Activated CD8-positive, alpha-beta T cell treated with anti-CD3 and anti-CD28 coated beads for 36 hours (primary cell): ENCODE measurements at regions not wholly inside any gene's neighbourhood (a gene's known extent, or its start where the extent isn't known, plus 50 kb on each side); places are given as distances from the start of the nearest gene placed in this dataset.

ENCODE experiments used
- ATAC-seq: fragments of 200-7000 bp; cut with Tn5 transposase; one replicate; pipeline ENCODE4 v1.10.0; 2021; ENCODE audit warnings: mild to moderate bottlenecking, moderate library complexity
- CTCF ChIA-PET: fragments of 350-600 bp; sonication (Branson Sonifier 250); formaldehyde crosslinking; loops from one replicate; lab custom pipeline; 2021; ENCODE audit warnings: antibody characterized with exemption; lab: Charles Lee
- POLR2A ChIA-PET: fragments of 350-600 bp; sonication (Branson Sonifier 250); formaldehyde crosslinking; loops from one replicate; lab custom pipeline; 2021; ENCODE audit warnings: antibody characterized with exemption; lab: Charles Lee
- DNase-seq: peaks from one replicate; pipeline ENCODE4 v3.0.0-alpha.2; 2020
- H3K27ac Mint-ChIP-seq: one replicate; pipeline ENCODE4 v1.8.0; 2021; ENCODE audit warnings: mild to moderate bottlenecking, mixed read lengths
- H3K27me3 Mint-ChIP-seq: one replicate; pipeline ENCODE4 v1.8.0; 2021; ENCODE audit warnings: mixed read lengths
- H3K36me3 Mint-ChIP-seq: one replicate; pipeline ENCODE4 v1.8.0; 2021; ENCODE audit warnings: low read depth, mixed read lengths
- H3K4me1 Mint-ChIP-seq: one replicate; pipeline ENCODE4 v1.8.0; 2021; ENCODE audit warnings: low read depth, mixed read lengths
- H3K4me3 Mint-ChIP-seq: one replicate; pipeline ENCODE4 v1.8.0; 2021; ENCODE audit warnings: mild to moderate bottlenecking, moderate library complexity, mixed read lengths
- H3K9me3 Mint-ChIP-seq: one replicate; pipeline ENCODE4 v1.8.0; 2021; ENCODE audit warnings: mixed read lengths
- intact Hi-C: fragments of 100-400 bp; cut with micrococcal nuclease; formaldehyde crosslinking; loops from one replicate; pipeline ENCODE4 v1.10.0; 2022
- TF ChIP-seq, protein P1 (sequence below): fragments of 200-600 bp; IDR thresholded peaks from one replicate; pipeline ENCODE4 v1.8.0; 2022; ENCODE audit warnings: antibody characterized with exemption, mild to moderate bottlenecking

DNA sequence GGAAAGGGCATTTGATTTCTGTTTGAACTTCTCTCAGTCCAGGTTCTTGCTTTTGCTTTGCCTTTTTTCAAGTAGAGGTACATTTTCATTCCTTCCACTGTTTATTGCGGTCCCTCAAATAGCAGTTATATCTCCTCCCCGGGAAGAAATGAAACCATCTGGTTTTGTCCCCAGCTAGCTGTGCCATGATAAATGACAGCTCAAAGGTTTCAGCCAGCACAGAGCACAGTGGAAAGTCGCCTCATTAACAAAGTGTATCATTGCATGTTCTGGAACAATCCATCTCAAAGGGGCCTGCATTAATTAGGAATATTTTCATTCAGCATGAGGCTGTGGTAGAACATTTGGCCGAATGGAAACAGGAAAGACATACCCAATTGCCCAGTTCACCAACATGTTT lies 146.0 kb downstream of the EDN3 start:
- ChIA-PET POLR2A (no interaction called here), CTCF (interaction anchor here (2.0 kb wide), 1 partner anchor 17 kb away, joined by 4 read pairs; no protein-coding TSS in a partner anchor)
- no peaks in the 10 kb centered on the region for H3K36me3 Mint-ChIP-seq
- TF ChIP-seq, protein P1, sequence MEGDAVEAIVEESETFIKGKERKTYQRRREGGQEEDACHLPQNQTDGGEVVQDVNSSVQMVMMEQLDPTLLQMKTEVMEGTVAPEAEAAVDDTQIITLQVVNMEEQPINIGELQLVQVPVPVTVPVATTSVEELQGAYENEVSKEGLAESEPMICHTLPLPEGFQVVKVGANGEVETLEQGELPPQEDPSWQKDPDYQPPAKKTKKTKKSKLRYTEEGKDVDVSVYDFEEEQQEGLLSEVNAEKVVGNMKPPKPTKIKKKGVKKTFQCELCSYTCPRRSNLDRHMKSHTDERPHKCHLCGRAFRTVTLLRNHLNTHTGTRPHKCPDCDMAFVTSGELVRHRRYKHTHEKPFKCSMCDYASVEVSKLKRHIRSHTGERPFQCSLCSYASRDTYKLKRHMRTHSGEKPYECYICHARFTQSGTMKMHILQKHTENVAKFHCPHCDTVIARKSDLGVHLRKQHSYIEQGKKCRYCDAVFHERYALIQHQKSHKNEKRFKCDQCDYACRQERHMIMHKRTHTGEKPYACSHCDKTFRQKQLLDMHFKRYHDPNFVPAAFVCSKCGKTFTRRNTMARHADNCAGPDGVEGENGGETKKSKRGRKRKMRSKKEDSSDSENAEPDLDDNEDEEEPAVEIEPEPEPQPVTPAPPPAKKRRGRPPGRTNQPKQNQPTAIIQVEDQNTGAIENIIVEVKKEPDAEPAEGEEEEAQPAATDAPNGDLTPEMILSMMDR = no peak
- H3K9me3 Mint-ChIP-seq = no peaks in the 10 kb centered on the region
- ATAC-seq (no peak), DNase-seq (no peak)
- intact Hi-C loops = no loop called here
- peaks cover 6% of the 10 kb centered on the region for H3K4me1 Mint-ChIP-seq
- H3K27ac Mint-ChIP-seq = no peak overlapping the region
- H3K4me3 Mint-ChIP-seq = no peak overlapping the region
- H3K27me3 Mint-ChIP-seq = peaks cover 55% of the 10 kb centered on the region

DNA sequence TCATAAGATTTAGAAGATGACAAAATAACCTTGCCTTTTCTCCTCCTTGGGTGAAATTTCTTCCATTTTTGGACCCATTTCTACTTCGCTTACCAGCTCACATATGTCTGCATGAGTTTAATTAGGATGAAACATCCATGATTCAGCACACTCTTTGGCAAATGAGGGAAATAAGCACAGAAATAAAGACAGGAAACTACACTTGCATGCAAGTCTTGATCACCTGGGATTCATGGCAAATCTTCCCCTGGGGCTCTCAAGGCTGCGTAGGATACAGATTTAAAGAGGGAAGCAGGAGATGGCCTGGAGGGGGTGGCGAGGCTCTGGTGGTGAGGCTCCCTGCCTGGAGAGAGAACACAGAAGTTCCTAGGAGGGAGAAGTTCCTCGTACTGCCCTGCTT lies 147.8 kb downstream of the EDN3 start:
- CTCF ChIA-PET = interaction anchor here (1.4 to 2.0 kb wide), 2 partner anchors 8 to 19 kb away, joined by 4 to 5 read pairs; no protein-coding TSS in a partner anchor
- Mint-ChIP-seq H3K36me3 (no peaks in the 10 kb centered on the region), H3K4me1 (no peaks in the 10 kb centered on the region), H3K27me3 (peaks cover 44% of the 10 kb centered on the region), H3K9me3 (no peaks in the 10 kb centered on the region), H3K4me3 (no peak overlapping the region), H3K27ac (no peak overlapping the region)
- intact Hi-C loops = no loop called here
- POLR2A ChIA-PET = no interaction called here
- DNase-seq = no peak
- no peak for ATAC-seq
- TF ChIP-seq, protein P1 = no peak

DNA sequence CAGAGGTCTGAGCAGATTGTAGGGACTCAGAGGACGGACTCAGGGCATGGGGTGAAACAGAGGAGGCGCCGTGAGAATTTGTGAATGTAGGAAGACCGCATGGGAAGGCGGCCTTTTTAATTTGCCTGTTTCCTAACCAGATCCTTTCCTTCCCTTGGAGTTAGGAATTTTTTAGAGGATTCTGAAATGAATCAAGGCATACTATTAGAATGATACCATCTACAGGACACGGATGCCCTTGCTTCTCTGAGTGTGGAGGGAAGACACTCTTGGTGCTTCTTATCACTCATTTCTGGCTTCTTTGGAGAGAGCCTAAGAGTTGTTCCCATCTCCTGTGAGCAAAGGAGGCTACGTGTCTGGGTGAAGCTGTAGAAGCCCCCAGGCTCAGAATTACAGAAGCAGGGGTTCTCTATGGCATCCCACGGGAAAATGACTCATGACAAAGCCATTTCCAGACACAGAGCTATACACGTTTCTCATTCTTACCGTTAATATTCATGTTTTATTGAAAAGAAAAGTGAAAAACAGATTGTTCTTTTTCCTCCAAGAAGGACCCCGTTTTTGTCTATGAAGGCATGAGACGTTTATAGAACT lies 148.5 kb downstream of the EDN3 start:
- Mint-ChIP-seq H3K4me1 (no peaks in the 10 kb centered on the region), H3K36me3 (no peaks in the 10 kb centered on the region), H3K9me3 (no peaks in the 10 kb centered on the region), H3K27ac (no peak overlapping the region), H3K27me3 (peaks cover 37% of the 10 kb centered on the region), H3K4me3 (no peak overlapping the region)
- POLR2A ChIA-PET = no interaction called here
- intact Hi-C loops = no loop called here
- DNase-seq (no peak), ATAC-seq (no peak)
- TF ChIP-seq, protein P1 = no peak
- CTCF ChIA-PET = no interaction called here

DNA sequence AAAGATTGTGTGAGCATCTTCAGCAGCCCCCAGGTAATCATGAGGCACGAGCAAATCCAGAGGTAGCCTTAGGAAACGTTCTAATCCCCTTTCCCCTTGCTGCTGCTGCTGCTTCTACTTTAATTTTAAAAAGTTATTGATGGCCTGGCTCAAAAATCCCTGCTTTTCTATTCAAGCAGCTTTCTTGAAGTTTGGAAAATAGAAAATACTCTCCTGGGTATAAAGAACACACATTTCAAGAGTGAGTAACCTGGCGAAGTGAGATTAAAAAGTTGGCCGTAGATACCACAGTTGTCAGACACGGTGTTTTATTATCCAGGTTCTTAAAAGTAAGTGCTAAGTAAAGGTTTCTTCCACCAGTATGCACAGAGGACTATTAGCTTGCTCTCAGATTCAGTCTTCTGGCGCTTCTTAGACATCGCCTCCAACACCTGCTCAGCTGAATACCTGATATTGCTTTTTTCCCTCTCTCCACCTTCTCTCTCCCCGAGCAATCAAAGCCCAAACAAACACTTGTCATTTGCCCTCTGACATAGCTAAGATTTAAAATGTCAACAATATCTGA lies 150.7 kb downstream of the EDN3 start:
- intact Hi-C loops = no loop called here
- ATAC-seq (no peak), DNase-seq (no peak)
- no peak overlapping the region for H3K4me3 Mint-ChIP-seq
- peaks cover 20% of the 10 kb centered on the region for H3K27me3 Mint-ChIP-seq
- no peaks in the 10 kb centered on the region for H3K9me3 Mint-ChIP-seq
- POLR2A ChIA-PET = no interaction called here
- CTCF ChIA-PET = interaction anchor here (0.7 to 1.0 kb wide), 2 partner anchors 329 to 970 kb away, joined by 3 to 4 read pairs; no protein-coding TSS in a partner anchor
- no peaks in the 10 kb centered on the region for H3K36me3 Mint-ChIP-seq
- TF ChIP-seq, protein P1 = no peak
- no peaks in the 10 kb centered on the region for H3K4me1 Mint-ChIP-seq
- no peak overlapping the region for H3K27ac Mint-ChIP-seq

DNA sequence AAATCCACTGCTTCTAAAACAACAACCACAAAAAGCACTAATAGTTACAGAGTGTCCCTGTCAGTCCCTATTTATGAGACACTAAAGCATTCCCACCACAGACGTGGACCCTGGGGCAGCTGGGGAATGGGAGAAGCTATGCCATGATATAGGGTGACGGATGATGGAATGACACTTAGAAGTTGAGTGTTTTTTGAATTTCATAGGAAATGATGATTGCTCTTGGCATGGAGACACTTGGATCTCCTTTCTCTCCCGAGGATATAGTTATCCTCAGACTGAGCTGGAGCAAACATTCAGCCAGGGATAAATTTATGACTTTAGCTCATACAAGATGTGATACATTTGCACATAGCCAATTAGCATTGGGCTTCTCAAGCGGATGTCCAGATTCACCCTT lies 151.2 kb downstream of the EDN3 start:
- DNase-seq = no peak
- no peak overlapping the region for H3K27ac Mint-ChIP-seq
- intact Hi-C loops = no loop called here
- no peaks in the 10 kb centered on the region for H3K9me3 Mint-ChIP-seq
- ChIA-PET POLR2A (interaction anchor here (0.6 kb wide), 1 partner anchor 622 kb away, joined by 3 read pairs; no protein-coding TSS in a partner anchor), CTCF (interaction anchor here (0.7 to 1.0 kb wide), 2 partner anchors 329 to 971 kb away, joined by 3 to 4 read pairs; no protein-coding TSS in a partner anchor)
- H3K27me3 Mint-ChIP-seq = peaks cover 16% of the 10 kb centered on the region
- no peak for ATAC-seq
- no peak overlapping the region for H3K4me3 Mint-ChIP-seq
- H3K4me1 Mint-ChIP-seq = no peaks in the 10 kb centered on the region
- H3K36me3 Mint-ChIP-seq = no peaks in the 10 kb centered on the region
- TF ChIP-seq, protein P1 = no peak
